Trophoblast cell (in vitro differentiated cells and primary cell): ENCODE measurements at regions not wholly inside any gene's neighbourhood (a gene's known extent, or its start where the extent isn't known, plus 50 kb on each side); places are given as distances from the start of the nearest gene placed in this dataset.
"Not testable (repeated sequence)": the region's sequence is repeated elsewhere in the genome, so short reads cannot be mapped to it uniquely, and the experiment has no call there.

Experiments used
- DNase-seq, 2 donors: peaks; one replicate each; pipeline ENCODE4 v3.0.0-alpha.2; 2016
- H2AFZ ChIP-seq: 2 replicates; pipeline ENCODE4 v1.6.1; 2013; ENCODE audit warnings: low read length, moderate library complexity, mild to moderate bottlenecking; ENCODE audit not compliant: insufficient read depth, poor library complexity
- H2AK5ac ChIP-seq: 2 replicates; pipeline ENCODE4 v1.6.1; 2013; ENCODE audit warnings: mild to moderate bottlenecking, low read length
- H2BK120ac ChIP-seq: 2 replicates; pipeline ENCODE4 v1.6.1; 2013; ENCODE audit warnings: low read length, mild to moderate bottlenecking, moderate library complexity; ENCODE audit not compliant: insufficient read depth, poor library complexity
- H2BK12ac ChIP-seq: 2 replicates; pipeline ENCODE4 v1.6.1; 2013; ENCODE audit warnings: mild to moderate bottlenecking, low read length, moderate library complexity
- H2BK5ac ChIP-seq: 2 replicates; pipeline ENCODE4 v1.6.1; 2013; ENCODE audit warnings: low read length, low read depth, moderate library complexity, mild to moderate bottlenecking; ENCODE audit not compliant: poor library complexity
- H3K14ac ChIP-seq: 2 replicates; pipeline ENCODE4 v1.6.1; 2013; ENCODE audit warnings: mild to moderate bottlenecking, low read length
- H3K18ac ChIP-seq: 2 replicates; pipeline ENCODE4 v1.6.1; 2013; ENCODE audit warnings: mild to moderate bottlenecking, low read length
- H3K23ac ChIP-seq: 2 replicates; pipeline ENCODE4 v1.6.1; 2013; ENCODE audit warnings: low read length
- H3K27ac ChIP-seq: 2 replicates; pipeline ENCODE4 v1.5.1; 2013; ENCODE audit warnings: low read depth, mild to moderate bottlenecking, inconsistent platforms, low read length, moderate library complexity
- H3K27me3 ChIP-seq: 2 replicates; pipeline ENCODE4 v1.6.1; 2013; ENCODE audit warnings: inconsistent platforms, mild to moderate bottlenecking, low read length, moderate library complexity; ENCODE audit not compliant: insufficient read depth
- H3K36me3 ChIP-seq, 2 experiments: 1 replicate in 1 of 2; 2 replicates in 1 of 2; pipeline ENCODE4 v1.6.1; 2013; ENCODE audit warnings: low read length in 2 of 2, mild to moderate bottlenecking in 2 of 2, moderate library complexity in 1 of 2; ENCODE audit not compliant: insufficient read depth in 2 of 2, control insufficient read depth in 1 of 2
- H3K4ac ChIP-seq: 2 replicates; pipeline ENCODE4 v1.6.1; 2013; ENCODE audit warnings: low read depth, mild to moderate bottlenecking, low read length, moderate library complexity
- H3K4me1 ChIP-seq, 2 experiments: 1 replicate in 1 of 2; 2 replicates in 1 of 2; pipeline ENCODE4 v1.6.1; 2013; ENCODE audit warnings: low read length in 2 of 2, mild to moderate bottlenecking in 2 of 2, moderate library complexity in 1 of 2; ENCODE audit not compliant: insufficient read depth in 2 of 2, control insufficient read depth in 1 of 2
- H3K4me2 ChIP-seq: 2 replicates; pipeline ENCODE4 v1.6.1; 2013; ENCODE audit warnings: inconsistent platforms, mild to moderate bottlenecking, low read length, moderate library complexity
- H3K4me3 ChIP-seq: 2 replicates; pipeline ENCODE4 v1.5.1; 2013; ENCODE audit warnings: mild to moderate bottlenecking, low read depth, low read length, inconsistent platforms
- H3K79me1 ChIP-seq: one replicate; pipeline ENCODE4 v1.6.1; 2013; ENCODE audit warnings: low read length
- H3K79me2 ChIP-seq: 2 replicates; pipeline ENCODE4 v1.6.1; 2013; ENCODE audit warnings: low read length, mild to moderate bottlenecking; ENCODE audit not compliant: control insufficient read depth, insufficient read depth, poor library complexity
- H3K9ac ChIP-seq: 2 replicates; pipeline ENCODE4 v1.6.1; 2013; ENCODE audit warnings: mild to moderate bottlenecking, low read length
- H3K9me3 ChIP-seq: 2 replicates; pipeline ENCODE4 v1.6.1; 2013; ENCODE audit warnings: low read depth, mild to moderate bottlenecking, control low read depth, inconsistent platforms, low read length; ENCODE audit not compliant: insufficient read depth
- H4K12ac ChIP-seq: 2 replicates; pipeline ENCODE4 v1.6.1; 2013; ENCODE audit warnings: low read depth, mild to moderate bottlenecking, low read length, moderate library complexity
- H4K8ac ChIP-seq: 2 replicates; pipeline ENCODE4 v1.6.1; 2013; ENCODE audit warnings: low read depth, mild to moderate bottlenecking, low read length, moderate library complexity
- H4K91ac ChIP-seq: one replicate; pipeline ENCODE4 v1.6.1; 2013; ENCODE audit warnings: low read depth, mild to moderate bottlenecking, low read length, moderate library complexity
- WGBS: extraction: QIAGEN DNeasy Blood & Tissue Kit; methylation state at CpG from one replicate; pipeline ENCODE4 v1.1.7; 2013; ENCODE audit warnings: missing lambda C conversion rate; ENCODE audit not compliant: insufficient read length, insufficient coverage; ENCODE audit errors: extremely low coverage; 5-methylcytosine and 5-hydroxymethylcytosine counted together

GRCh38 chr4:137405833-137406232 is 126.5 kb downstream of the PCDH18 start:
- not testable (repeated sequence) for H4K12ac ChIP-seq, H2BK12ac ChIP-seq, H4K8ac ChIP-seq, DNase-seq, H3K23ac ChIP-seq, H3K14ac ChIP-seq, H3K4me1 ChIP-seq, H2BK5ac ChIP-seq, H3K36me3 ChIP-seq, H3K4me2 ChIP-seq, H3K27ac ChIP-seq, H3K27me3 ChIP-seq, H3K4ac ChIP-seq, H3K79me2 ChIP-seq, H3K9ac ChIP-seq, H3K9me3 ChIP-seq, H2AK5ac ChIP-seq, H3K18ac ChIP-seq, H3K79me1 ChIP-seq, H2AFZ ChIP-seq, H2BK120ac ChIP-seq, H4K91ac ChIP-seq, H3K4me3 ChIP-seq
- no CpG with 5 or more reads among the region's 9 CpGs for WGBS

GRCh38 chr4:137394018-137394417 is 138.3 kb downstream of the PCDH18 start:
- Histone ChIP-seq H3K79me2 (no peaks in the 10 kb centered on the region), H4K8ac (no peak overlapping the region), H3K4me1 (no peaks in the 10 kb centered on the region), H3K4me2 (no peak overlapping the region), H4K12ac (no peak overlapping the region), H4K91ac (no peak overlapping the region), H3K4ac (no peak overlapping the region), H3K4me3 (no peak overlapping the region), H3K27me3 (no peaks in the 10 kb centered on the region), H3K18ac (no peak overlapping the region), H3K36me3 (no peaks in the 10 kb centered on the region), H3K9me3 (no peaks in the 10 kb centered on the region), H3K9ac (no peak overlapping the region), H2BK5ac (no peak overlapping the region), H2AK5ac (no peak overlapping the region), H2BK120ac (no peak overlapping the region), H3K23ac (no peak overlapping the region), H2AFZ (no peak overlapping the region), H2BK12ac (no peak overlapping the region), H3K27ac (no peak overlapping the region), H3K79me1 (no peaks in the 10 kb centered on the region), H3K14ac (no peak overlapping the region)
- WGBS: no CpG with 5 or more reads among the region's 1 CpG
- DNase-seq: no peak

GRCh38 chr4:137393044-137393443 is 139.2 kb downstream of the PCDH18 start:
- no peak overlapping the region for H2BK5ac ChIP-seq
- no peak overlapping the region for H4K91ac ChIP-seq
- H3K79me2 ChIP-seq: no peaks in the 10 kb centered on the region
- H2BK120ac ChIP-seq: no peak overlapping the region
- H3K79me1 ChIP-seq: no peaks in the 10 kb centered on the region
- no CpG with 5 or more reads among the region's 2 CpGs for WGBS
- H3K9me3 ChIP-seq: no peaks in the 10 kb centered on the region
- H3K4me2 ChIP-seq: no peak overlapping the region
- no peak overlapping the region for H2BK12ac ChIP-seq
- H3K27me3 ChIP-seq: no peaks in the 10 kb centered on the region
- H2AK5ac ChIP-seq: no peak overlapping the region
- H4K12ac ChIP-seq: no peak overlapping the region
- no peak overlapping the region for H3K23ac ChIP-seq
- H2AFZ ChIP-seq: no peak overlapping the region
- H3K14ac ChIP-seq: no peak overlapping the region
- H3K4ac ChIP-seq: no peak overlapping the region
- H3K9ac ChIP-seq: no peak overlapping the region
- no peaks in the 10 kb centered on the region for H3K36me3 ChIP-seq
- H3K27ac ChIP-seq: no peak overlapping the region
- no peaks in the 10 kb centered on the region for H3K4me1 ChIP-seq
- no peak overlapping the region for H3K18ac ChIP-seq
- H4K8ac ChIP-seq: no peak overlapping the region
- no peak overlapping the region for H3K4me3 ChIP-seq
- DNase-seq: no peak

GRCh38 chr4:137390707-137391106 is 141.6 kb downstream of the PCDH18 start:
- H2BK5ac ChIP-seq: no peak overlapping the region
- no peak overlapping the region for H2BK120ac ChIP-seq
- no peaks in the 10 kb centered on the region for H3K4me1 ChIP-seq
- no peak overlapping the region for H3K27ac ChIP-seq
- no peak overlapping the region for H3K4ac ChIP-seq
- H3K79me1 ChIP-seq: no peaks in the 10 kb centered on the region
- no peak overlapping the region for H2AK5ac ChIP-seq
- H4K12ac ChIP-seq: no peak overlapping the region
- no peak for DNase-seq
- no peak overlapping the region for H3K18ac ChIP-seq
- no peak overlapping the region for H3K4me2 ChIP-seq
- no peak overlapping the region for H3K9ac ChIP-seq
- H2BK12ac ChIP-seq: no peak overlapping the region
- H3K79me2 ChIP-seq: no peaks in the 10 kb centered on the region
- H3K23ac ChIP-seq: no peak overlapping the region
- no peaks in the 10 kb centered on the region for H3K27me3 ChIP-seq
- H3K36me3 ChIP-seq: no peaks in the 10 kb centered on the region
- H3K4me3 ChIP-seq: no peak overlapping the region
- no peaks in the 10 kb centered on the region for H3K9me3 ChIP-seq
- H4K8ac ChIP-seq: no peak overlapping the region
- no peak overlapping the region for H4K91ac ChIP-seq
- no peak overlapping the region for H3K14ac ChIP-seq
- H2AFZ ChIP-seq: no peak overlapping the region
